SJCRH30 (cell line): ENCODE measurements at regions not wholly inside any gene's neighbourhood (a gene's known extent, or its start where the extent isn't known, plus 50 kb on each side); places are given as distances from the start of the nearest gene placed in this dataset.
"Not testable (repeated sequence)": the region's sequence is repeated elsewhere in the genome, so short reads cannot be mapped to it uniquely, and the experiment has no call there.

Experiments used
- DNase-seq, 2 experiments: peaks; one replicate each; pipeline ENCODE4 v3.0.0-alpha.2; 2015 to 2020
- H3K27ac ChIP-seq: fragments of 250-450 bp; sonication (Bioruptor Pico); 2 replicates; pipeline ENCODE4 v1.5.1; 2020; ENCODE audit warnings: mild to moderate bottlenecking, moderate library complexity
- H3K27me3 ChIP-seq: fragments of 250-450 bp; sonication (Bioruptor Pico); 2 replicates; pipeline ENCODE4 v1.5.1; 2020; ENCODE audit warnings: mild to moderate bottlenecking, moderate library complexity
- H3K36me3 ChIP-seq: fragments of 250-450 bp; sonication (Bioruptor Pico); 2 replicates; pipeline ENCODE4 v1.5.1; 2020; ENCODE audit warnings: mild to moderate bottlenecking, moderate library complexity
- H3K4me1 ChIP-seq: fragments of 250-450 bp; sonication (Bioruptor Pico); 2 replicates; pipeline ENCODE4 v1.5.1; 2020; ENCODE audit warnings: mild to moderate bottlenecking, moderate library complexity
- H3K4me3 ChIP-seq: fragments of 250-450 bp; sonication (Bioruptor Pico); 2 replicates; pipeline ENCODE4 v1.5.1; 2020; ENCODE audit warnings: mild to moderate bottlenecking, moderate library complexity
- H3K9me3 ChIP-seq: fragments of 250-450 bp; sonication (Bioruptor Pico); replicated peaks from 2 replicates; pipeline ENCODE4 v1.5.1; 2020; ENCODE audit warnings: mild to moderate bottlenecking, moderate library complexity

GRCh38 chr3:165572566-165572965 lies 264.7 kb downstream of the BCHE start:
- not testable (repeated sequence) for H3K27me3 ChIP-seq, DNase-seq, H3K9me3 ChIP-seq, H3K4me1 ChIP-seq, H3K4me3 ChIP-seq, H3K36me3 ChIP-seq, H3K27ac ChIP-seq

- DNase-seq, result no peak
- no peaks in the 10 kb centered on the region for H3K36me3 ChIP-seq
- no peak overlapping the region for H3K27ac ChIP-seq
- H3K27me3 ChIP-seq, result no peaks in the 10 kb centered on the region
- no peaks in the 10 kb centered on the region for H3K9me3 ChIP-seq
- no peaks in the 10 kb centered on the region for H3K4me1 ChIP-seq
- no peak overlapping the region for H3K4me3 ChIP-seq
Measured at GRCh38 chr3:165568907-165569462, 268.2 kb downstream of the BCHE start.

- H3K4me1 ChIP-seq, result no peaks in the 10 kb centered on the region
- no peaks in the 10 kb centered on the region for H3K27me3 ChIP-seq
- H3K27ac ChIP-seq, result no peak overlapping the region
- H3K4me3 ChIP-seq, result no peak overlapping the region
- H3K9me3 ChIP-seq, result no peaks in the 10 kb centered on the region
- H3K36me3 ChIP-seq, result no peaks in the 10 kb centered on the region
- DNase-seq, result no peak
Measured at GRCh38 chr3:165555785-165556184, 281.4 kb downstream of the BCHE start.

GRCh38 chr3:165553371-165553770 lies 283.9 kb downstream of the BCHE start:
- Histone ChIP-seq H3K4me3 (no peak overlapping the region), H3K4me1 (no peaks in the 10 kb centered on the region), H3K36me3 (no peaks in the 10 kb centered on the region), H3K27ac (no peak overlapping the region), H3K27me3 (no peaks in the 10 kb centered on the region), H3K9me3 (no peaks in the 10 kb centered on the region)
- no peak for DNase-seq

- no peaks in the 10 kb centered on the region for H3K27me3 ChIP-seq
- H3K4me3 ChIP-seq, result no peak overlapping the region
- H3K27ac ChIP-seq, result no peak overlapping the region
- H3K4me1 ChIP-seq, result no peaks in the 10 kb centered on the region
- no peaks in the 10 kb centered on the region for H3K36me3 ChIP-seq
- DNase-seq, result peak in 1 of 2 experiments; percentile 3
- H3K9me3 ChIP-seq, result no peaks in the 10 kb centered on the region
Measured at GRCh38 chr3:165549665-165550064, 287.6 kb downstream of the BCHE start.

- Histone ChIP-seq H3K4me1 (no peaks in the 10 kb centered on the region), H3K27ac (no peak overlapping the region), H3K9me3 (no peaks in the 10 kb centered on the region), H3K27me3 (no peaks in the 10 kb centered on the region), H3K4me3 (no peak overlapping the region), H3K36me3 (no peaks in the 10 kb centered on the region)
- no peak for DNase-seq
Measured at GRCh38 chr3:165549037-165549436, 288.2 kb downstream of the BCHE start.

GRCh38 chr3:165545059-165545458 lies 292.2 kb downstream of the BCHE start:
- Histone ChIP-seq H3K9me3 (no peaks in the 10 kb centered on the region), H3K36me3 (no peaks in the 10 kb centered on the region), H3K4me3 (no peak overlapping the region), H3K27ac (no peak overlapping the region), H3K4me1 (no peaks in the 10 kb centered on the region), H3K27me3 (no peaks in the 10 kb centered on the region)
- DNase-seq, result no peak

- Histone ChIP-seq H3K4me3 (no peak overlapping the region), H3K4me1 (no peaks in the 10 kb centered on the region), H3K9me3 (no peaks in the 10 kb centered on the region), H3K36me3 (no peaks in the 10 kb centered on the region), H3K27me3 (no peaks in the 10 kb centered on the region), H3K27ac (no peak overlapping the region)
- DNase-seq, result no peak
Measured at GRCh38 chr3:165544432-165544831, 292.8 kb downstream of the BCHE start.

GRCh38 chr3:165538166-165538565 lies 299.1 kb downstream of the BCHE start:
- Histone ChIP-seq H3K4me1 (no peaks in the 10 kb centered on the region), H3K27ac (no peak overlapping the region), H3K9me3 (no peaks in the 10 kb centered on the region), H3K4me3 (no peak overlapping the region), H3K27me3 (no peaks in the 10 kb centered on the region), H3K36me3 (no peaks in the 10 kb centered on the region)
- no peak for DNase-seq

- no peak overlapping the region for H3K27ac ChIP-seq
- no peak for DNase-seq
- no peaks in the 10 kb centered on the region for H3K36me3 ChIP-seq
- no peak overlapping the region for H3K4me3 ChIP-seq
- H3K4me1 ChIP-seq, result no peaks in the 10 kb centered on the region
- H3K27me3 ChIP-seq, result no peaks in the 10 kb centered on the region
- no peaks in the 10 kb centered on the region for H3K9me3 ChIP-seq
Measured at GRCh38 chr3:165532851-165533250, 304.4 kb downstream of the BCHE start.

- Histone ChIP-seq H3K9me3 (no peaks in the 10 kb centered on the region), H3K27ac (no peak overlapping the region), H3K4me3 (no peak overlapping the region), H3K4me1 (no peaks in the 10 kb centered on the region), H3K27me3 (no peaks in the 10 kb centered on the region), H3K36me3 (no peaks in the 10 kb centered on the region)
- no peak for DNase-seq
Measured at GRCh38 chr3:165529451-165529850, 307.8 kb downstream of the BCHE start.

GRCh38 chr3:165526367-165526766 lies 310.9 kb downstream of the BCHE start:
- DNase-seq, result no peak
- Histone ChIP-seq H3K4me3 (no peak overlapping the region), H3K4me1 (no peaks in the 10 kb centered on the region), H3K9me3 (no peaks in the 10 kb centered on the region), H3K27me3 (no peaks in the 10 kb centered on the region), H3K36me3 (no peaks in the 10 kb centered on the region), H3K27ac (no peak overlapping the region)

GRCh38 chr3:165523801-165524200 lies 313.4 kb downstream of the BCHE start:
- DNase-seq, result no peak
- Histone ChIP-seq H3K9me3 (no peaks in the 10 kb centered on the region), H3K4me3 (no peak overlapping the region), H3K27me3 (no peaks in the 10 kb centered on the region), H3K27ac (no peak overlapping the region), H3K4me1 (no peaks in the 10 kb centered on the region), H3K36me3 (no peaks in the 10 kb centered on the region)

- no peaks in the 10 kb centered on the region for H3K9me3 ChIP-seq
- H3K4me1 ChIP-seq, result no peaks in the 10 kb centered on the region
- H3K4me3 ChIP-seq, result no peak overlapping the region
- H3K27ac ChIP-seq, result no peak overlapping the region
- no peaks in the 10 kb centered on the region for H3K27me3 ChIP-seq
- H3K36me3 ChIP-seq, result no peaks in the 10 kb centered on the region
- no peak for DNase-seq
Measured at GRCh38 chr3:165522386-165522785, 314.8 kb downstream of the BCHE start.

- Histone ChIP-seq H3K27ac (no peak overlapping the region), H3K4me1 (no peaks in the 10 kb centered on the region), H3K9me3 (no peaks in the 10 kb centered on the region), H3K4me3 (no peak overlapping the region), H3K36me3 (no peaks in the 10 kb centered on the region), H3K27me3 (no peaks in the 10 kb centered on the region)
- DNase-seq, result no peak
Measured at GRCh38 chr3:165521131-165521871, 315.9 kb downstream of the BCHE start.

- H3K9me3 ChIP-seq, result no peaks in the 10 kb centered on the region
- H3K4me1 ChIP-seq, result no peaks in the 10 kb centered on the region
- H3K27me3 ChIP-seq, result no peaks in the 10 kb centered on the region
- DNase-seq, result no peak
- no peak overlapping the region for H3K27ac ChIP-seq
- no peaks in the 10 kb centered on the region for H3K36me3 ChIP-seq
- no peak overlapping the region for H3K4me3 ChIP-seq
Measured at GRCh38 chr3:165519687-165520086, 317.5 kb downstream of the BCHE start.
